B cell (primary cell): ENCODE measurements at regions not wholly inside any gene's neighbourhood (a gene's known extent, or its start where the extent isn't known, plus 50 kb on each side); places are given as distances from the start of the nearest gene placed in this dataset.

ENCODE experiments used
- ATAC-seq: fragments of 200-7000 bp; cut with Tn5 transposase; one replicate; pipeline ENCODE4 v1.10.0; 2021; ENCODE audit warnings: low read depth, mild to moderate bottlenecking, moderate number of reproducible peaks, moderate library complexity
- CTCF ChIA-PET: fragments of 350-600 bp; sonication (Branson Sonifier 250); formaldehyde crosslinking; loops from one replicate; lab custom pipeline; 2021; ENCODE audit warnings: antibody characterized with exemption, inconsistent platforms; lab: Charles Lee
- POLR2A ChIA-PET: fragments of 350-600 bp; sonication (Branson Sonifier 250); formaldehyde crosslinking; loops from one replicate; lab custom pipeline; 2021; ENCODE audit warnings: antibody characterized with exemption; lab: Charles Lee
- DNase-seq: peaks from one replicate; pipeline ENCODE4 v3.0.0; 2013
- H2AFZ ChIP-seq: 2 replicates; pipeline ENCODE4 v1.6.1; 2012; ENCODE audit warnings: mild to moderate bottlenecking, low read depth, low read length; ENCODE audit not compliant: insufficient read depth, poor library complexity, severe bottlenecking
- H3K27ac ChIP-seq, 2 donors: 1 replicate in 1 of 2; 2 replicates in 1 of 2; pipeline ENCODE4 v1.5.1; 2012 to 2013; ENCODE audit warnings: low read length in 2 of 2, mild to moderate bottlenecking in 2 of 2, moderate library complexity in 1 of 2
- H3K27me3 ChIP-seq, 4 experiments: fragments of 200-600 bp in 1 of 4; sonication (generic) in 1 of 4; replicated peaks in 1 of 4; 1 replicate in 2 of 4; 2 replicates in 2 of 4; pipeline versions ENCODE4 v1.6.1 to v1.7.0; 2013 to 2016; ENCODE audit warnings: low read length in 3 of 4, mild to moderate bottlenecking in 2 of 4, mixed read lengths in 1 of 4, moderate library complexity in 1 of 4; ENCODE audit not compliant: insufficient read depth in 4 of 4, control insufficient read depth in 3 of 4; ENCODE audit errors: control extremely low read depth in 1 of 4
- H3K36me3 ChIP-seq, 2 experiments: replicated peaks in 1 of 2; 1 replicate in 1 of 2; 2 replicates in 1 of 2; pipeline versions ENCODE4 v1.6.1 to v1.7.1; 2013; ENCODE audit warnings: low read length in 1 of 2; ENCODE audit not compliant: insufficient read depth in 2 of 2, control insufficient read depth in 1 of 2; ENCODE audit errors: control extremely low read depth in 1 of 2, extremely low read depth in 1 of 2
- H3K4me1 ChIP-seq, 2 donors: fragments of 200-600 bp in 1 of 2; sonication (generic) in 1 of 2; 1 replicate in 1 of 2; 2 replicates in 1 of 2; pipeline versions ENCODE4 v1.5.1 to v1.6.1; 2013 to 2017; ENCODE audit warnings: low read length in 2 of 2; ENCODE audit not compliant: control insufficient read depth in 2 of 2, insufficient read depth in 2 of 2
- H3K4me2 ChIP-seq: replicated peaks from 2 replicates; pipeline ENCODE3; 2012; ENCODE audit warnings: mild to moderate bottlenecking, low read depth, low read length; ENCODE audit not compliant: poor library complexity, severe bottlenecking
- H3K4me3 ChIP-seq, 5 experiments: fragments of 200-600 bp in 1 of 5; sonication (generic) in 1 of 5; 1 replicate in 3 of 5; 2 replicates in 2 of 5; pipeline versions ENCODE4 v1.5.1 to v1.7.0; 2011 to 2016; ENCODE audit warnings: low read length in 4 of 5, mild to moderate bottlenecking in 4 of 5, low read depth in 2 of 5, control low read depth in 1 of 5, moderate library complexity in 1 of 5; ENCODE audit not compliant: insufficient read depth in 1 of 5; ENCODE audit errors: control extremely low read depth in 1 of 5, extremely low read depth in 1 of 5
- H3K79me2 ChIP-seq: fragments of 200-600 bp; sonication (generic); one replicate; pipeline ENCODE4 v1.6.0; 2016; ENCODE audit warnings: low read length; ENCODE audit not compliant: control insufficient read depth, insufficient read depth
- H3K9ac ChIP-seq: fragments of 200-600 bp; sonication (generic); 2 replicates; pipeline ENCODE4 v1.6.1; 2017; ENCODE audit warnings: mild to moderate bottlenecking, low read length, moderate library complexity
- H3K9me3 ChIP-seq, 3 donors: one replicate each; pipeline versions ENCODE4 v1.6.1 to v1.7.1; 2013; ENCODE audit warnings: low read length in 2 of 3; ENCODE audit not compliant: control insufficient read depth in 2 of 3, insufficient read depth in 1 of 3; ENCODE audit errors: control extremely low read depth in 1 of 3
- H4K20me1 ChIP-seq: 2 replicates; pipeline ENCODE4 v1.6.0; 2012; ENCODE audit warnings: mild to moderate bottlenecking, low read length; ENCODE audit not compliant: insufficient read depth, control insufficient read depth, poor library complexity, severe bottlenecking
- H3K27ac Mint-ChIP-seq: one replicate; pipeline ENCODE4 v1.8.0; 2021; ENCODE audit warnings: mixed read lengths
- H3K27me3 Mint-ChIP-seq: one replicate; pipeline ENCODE4 v1.8.0; 2021; ENCODE audit warnings: mixed read lengths
- H3K4me1 Mint-ChIP-seq: one replicate; pipeline ENCODE4 v1.8.0; 2021; ENCODE audit warnings: mixed read lengths
- H3K4me3 Mint-ChIP-seq: one replicate; pipeline ENCODE4 v1.8.0; 2021; ENCODE audit warnings: mixed read lengths
- H3K9me3 Mint-ChIP-seq: one replicate; pipeline ENCODE4 v1.8.0; 2022; ENCODE audit warnings: mixed read lengths; ENCODE audit not compliant: insufficient read depth
- CTCF ChIP-seq: fragments of 200-600 bp; IDR thresholded peaks from one replicate; pipeline ENCODE4 v1.8.0; 2022; ENCODE audit warnings: antibody characterized with exemption, mild to moderate bottlenecking
- EZH2 ChIP-seq: IDR thresholded peaks from 2 replicates; pipeline ENCODE4 v1.6.1; 2012; ENCODE audit warnings: borderline replicate concordance, low read depth, mild to moderate bottlenecking, moderate library complexity, low read length; ENCODE audit not compliant: insufficient read depth, poor library complexity, severe bottlenecking
- WGBS: methylation state at CpG from one replicate; pipeline ENCODE4 v1.1.5; 2013; ENCODE audit warnings: missing lambda C conversion rate; ENCODE audit not compliant: insufficient coverage; 5-methylcytosine and 5-hydroxymethylcytosine counted together
- intact Hi-C: fragments of 100-400 bp; cut with micrococcal nuclease; formaldehyde crosslinking; loops from one replicate; pipeline ENCODE4 v1.10.0; 2022

- no peak for ATAC-seq
- Mint-ChIP-seq H3K4me1 (no peaks in the 10 kb centered on the region), H3K4me3 (no peak overlapping the region), H3K27me3 (peaks cover 28% of the 10 kb centered on the region), H3K9me3 (no peaks in the 10 kb centered on the region), H3K27ac (no peak overlapping the region)
- Histone ChIP-seq H3K9me3 (no peaks in the 10 kb centered on the region), H4K20me1 (no peaks in the 10 kb centered on the region), H3K4me1 (no peaks in the 10 kb centered on the region), H2AFZ (no peak overlapping the region), H3K4me3 (no peak overlapping the region), H3K27ac (no peak overlapping the region), H3K27me3 (peaks cover 0 to 2% (median 0%) of the 10 kb centered on the region in 4 experiments), H3K9ac (no peak overlapping the region), H3K36me3 (no peaks in the 10 kb centered on the region), H3K4me2 (no peak overlapping the region), H3K79me2 (no peaks in the 10 kb centered on the region)
- no peak for DNase-seq
- intact Hi-C loops: no loop called here
- WGBS: 70% methylated on average over 4 of the region's 7 CpGs
- POLR2A ChIA-PET: no interaction called here
- no peak for TF ChIP-seq CTCF
- TF ChIP-seq EZH2: no peak
- CTCF ChIA-PET: interaction anchor here (0.8 kb wide), 1 partner anchor 9 kb away, joined by 3 read pairs; no protein-coding TSS in a partner anchor
These were observed 489.0 kb downstream of the NPIPA7 start for GRCh38 chr16:16867973-16868372.

- H3K27ac Mint-ChIP-seq: no peak overlapping the region
- POLR2A ChIA-PET: no interaction called here
- H3K9me3 Mint-ChIP-seq: no peaks in the 10 kb centered on the region
- Histone ChIP-seq H3K4me2 (no peak overlapping the region), H3K27ac (no peak overlapping the region), H3K9me3 (no peaks in the 10 kb centered on the region), H3K79me2 (no peaks in the 10 kb centered on the region), H2AFZ (no peak overlapping the region), H3K4me1 (no peaks in the 10 kb centered on the region), H3K9ac (no peak overlapping the region), H3K36me3 (no peaks in the 10 kb centered on the region), H4K20me1 (no peaks in the 10 kb centered on the region), H3K27me3 (peaks cover 0 to 2% (median 0%) of the 10 kb centered on the region in 4 experiments), H3K4me3 (no peak overlapping the region)
- TF ChIP-seq EZH2 (no peak), CTCF (no peak)
- H3K27me3 Mint-ChIP-seq: peaks cover 28% of the 10 kb centered on the region
- intact Hi-C loops: no loop called here
- CTCF ChIA-PET: interaction anchor here (5.4 kb wide), 1 partner anchor 8 kb away, joined by 28 read pairs; no protein-coding TSS in a partner anchor
- no peaks in the 10 kb centered on the region for H3K4me1 Mint-ChIP-seq
- DNase-seq (no peak), ATAC-seq (no peak)
- WGBS: no CpG with 5 or more reads among the region's 2 CpGs
- no peak overlapping the region for H3K4me3 Mint-ChIP-seq
These were observed 489.8 kb downstream of the NPIPA7 start for GRCh38 chr16:16868727-16869126.
